Sigmoid colon (tissue), 6 donors: ENCODE measurements at regions not wholly inside any gene's neighbourhood (a gene's known extent, or its start where the extent isn't known, plus 50 kb on each side); places are given as distances from the start of the nearest gene placed in this dataset.

Source experiments
- DNase-seq: peaks from one replicate; pipeline ENCODE4 v3.0.0-alpha.2; 2019
- H3K27ac ChIP-seq, 4 donors: fragments of 200-600 bp; sonication (generic); one replicate each; pipeline ENCODE4 v1.5.1; 2016 to 2019; ENCODE audit warnings: mild to moderate bottlenecking in 1 of 4
- H3K27me3 ChIP-seq, 3 donors: fragments of 200-600 bp; sonication (generic); one replicate each; pipeline ENCODE4 v1.5.1; 2019; ENCODE audit warnings: mild to moderate bottlenecking in 1 of 3
- H3K36me3 ChIP-seq, 4 donors: fragments of 200-600 bp; sonication (generic); one replicate each; pipeline ENCODE4 v1.5.1; 2016 to 2019
- H3K4me1 ChIP-seq, 4 donors: fragments of 200-600 bp; sonication (generic); one replicate each; pipeline ENCODE4 v1.5.1; 2017 to 2019
- H3K4me3 ChIP-seq, 4 donors: fragments of 200-600 bp; sonication (generic); one replicate each; pipeline ENCODE4 v1.5.1; 2017 to 2019; ENCODE audit warnings: mild to moderate bottlenecking in 2 of 4, moderate library complexity in 1 of 4
- H3K9me3 ChIP-seq, 4 donors: fragments of 200-600 bp in 3 of 4; sonication (generic) in 3 of 4; one replicate each; pipeline versions ENCODE4 v1.5.1 to v1.6.1; 2013 to 2019
- CTCF ChIP-seq, 4 experiments: fragments of 450-650 bp in 3 of 4; fragments of 200-600 bp in 1 of 4; IDR thresholded peaks; one replicate each; pipeline ENCODE4 v1.5.1; 2016 to 2019; ENCODE audit warnings: antibody characterized with exemption in 4 of 4, mild to moderate bottlenecking in 3 of 4, moderate library complexity in 2 of 4
- EP300 ChIP-seq, 4 donors: sonication (generic); formaldehyde crosslinking; IDR thresholded peaks; one replicate each; pipeline ENCODE4 v1.6.1; 2017; ENCODE audit warnings: antibody characterized with exemption in 4 of 4
- POLR2A ChIP-seq, 2 donors: fragments of 450-650 bp; IDR thresholded peaks; one replicate each; pipeline ENCODE4 v1.6.1; 2016; ENCODE audit warnings: antibody characterized with exemption in 2 of 2, mild to moderate bottlenecking in 2 of 2, moderate library complexity in 2 of 2
- POLR2AphosphoS5 ChIP-seq, 4 donors: sonication (generic); formaldehyde crosslinking; IDR thresholded peaks; one replicate each; pipeline ENCODE4 v1.6.1; 2017; ENCODE audit warnings: antibody characterized with exemption in 4 of 4
- WGBS, 2 donors: extraction: QIAGEN DNeasy Blood & Tissue Kit; methylation state at CpG; one replicate each; pipeline ENCODE4 v1.1.7; 2013; 5-methylcytosine and 5-hydroxymethylcytosine counted together
- intact Hi-C: fragments of 100-400 bp; cut with DNase I; formaldehyde crosslinking; loops from one replicate; pipeline ENCODE4 v1.15.1; 2023
- donor health status: healthy with polysubstance abuse.
- donor health status: healthy.

- no peak for DNase-seq
- WGBS, 2 donors: 90 to 94% methylated on average over 6 of the region's 6 CpGs
- Histone ChIP-seq H3K4me1 (peaks cover 0 to 14% (median 5%) of the 10 kb centered on the region in 4 donors), H3K27me3 (no peaks in the 10 kb centered on the region), H3K36me3 (no peaks in the 10 kb centered on the region), H3K27ac (no peak overlapping the region), H3K4me3 (no peak overlapping the region), H3K9me3 (no peaks in the 10 kb centered on the region)
- TF ChIP-seq POLR2AphosphoS5 (IDR thresholded peaks at IDR 0.05) (no peak), CTCF (IDR thresholded peaks at IDR 0.05) (no peak), EP300 (IDR thresholded peaks at IDR 0.05) (no peak), POLR2A (IDR thresholded peaks at IDR 0.05) (no peak)
- intact Hi-C loops: no loop called here
Measured at GRCh38 chr5:168072665-168073064, 218.8 kb upstream of the WWC1 start.

- TF ChIP-seq POLR2AphosphoS5 (IDR thresholded peaks at IDR 0.05) (no peak), POLR2A (IDR thresholded peaks at IDR 0.05) (no peak), CTCF (IDR thresholded peaks at IDR 0.05) (no peak), EP300 (IDR thresholded peaks at IDR 0.05) (no peak)
- no peak for DNase-seq
- H3K9me3 ChIP-seq: no peaks in the 10 kb centered on the region
- H3K4me3 ChIP-seq: no peak overlapping the region
- no peaks in the 10 kb centered on the region for H3K36me3 ChIP-seq
- WGBS, 2 donors: 94 to 96% methylated on average over 5 of the region's 5 CpGs
- intact Hi-C loops: no loop called here
- H3K27ac ChIP-seq: no peak overlapping the region
- H3K27me3 ChIP-seq: no peaks in the 10 kb centered on the region
- H3K4me1 ChIP-seq: peaks cover 0 to 14% (median 5%) of the 10 kb centered on the region in 4 donors
Measured at GRCh38 chr5:168073311-168073710, 218.1 kb upstream of the WWC1 start.

GRCh38 chr5:168073991-168074800 is 217.2 kb upstream of the WWC1 start:
- WGBS, 2 donors: 32 to 65% methylated on average over 9 of the region's 9 CpGs
- no peak for TF ChIP-seq POLR2AphosphoS5 (IDR thresholded peaks at IDR 0.05)
- TF ChIP-seq POLR2A (IDR thresholded peaks at IDR 0.05): no peak
- TF ChIP-seq EP300 (IDR thresholded peaks at IDR 0.05): no peak
- TF ChIP-seq CTCF (IDR thresholded peaks at IDR 0.05): no peak
- Histone ChIP-seq H3K4me1 (peaks cover 0 to 14% (median 5%) of the 10 kb centered on the region in 4 donors), H3K4me3 (no peak overlapping the region), H3K27ac (no peak overlapping the region), H3K9me3 (no peaks in the 10 kb centered on the region), H3K27me3 (no peaks in the 10 kb centered on the region), H3K36me3 (no peaks in the 10 kb centered on the region)
- intact Hi-C loops: no loop called here
- DNase-seq: no peak

- no peak for DNase-seq
- Histone ChIP-seq H3K4me3 (no peak overlapping the region), H3K36me3 (no peaks in the 10 kb centered on the region), H3K27ac (peak overlapping the region in 1 of 4 donors; percentile 48), H3K27me3 (no peaks in the 10 kb centered on the region), H3K4me1 (peaks cover 0 to 14% (median 5%) of the 10 kb centered on the region in 4 donors), H3K9me3 (no peaks in the 10 kb centered on the region)
- 84 to 88% methylated on average over 3 of the region's 3 CpGs for WGBS, 2 donors
- intact Hi-C loops: no loop called here
- TF ChIP-seq POLR2AphosphoS5 (IDR thresholded peaks at IDR 0.05) (peak; percentile 88 to 98 (median 90)), POLR2A (IDR thresholded peaks at IDR 0.05) (no peak), EP300 (IDR thresholded peaks at IDR 0.05) (peak; percentile 18 to 49 (median 32))
Measured at GRCh38 chr5:168075387-168075786, 216.1 kb upstream of the WWC1 start.

- H3K27me3 ChIP-seq: no peaks in the 10 kb centered on the region
- H3K4me1 ChIP-seq: peaks cover 0 to 14% (median 5%) of the 10 kb centered on the region in 4 donors
- no peaks in the 10 kb centered on the region for H3K36me3 ChIP-seq
- intact Hi-C loops: no loop called here
- TF ChIP-seq EP300 (IDR thresholded peaks at IDR 0.05) (peak in 1 of 4 donors; percentile 53), CTCF (IDR thresholded peaks at IDR 0.05) (peak in 1 of 4 experiments; percentile 10), POLR2AphosphoS5 (IDR thresholded peaks at IDR 0.05) (peak in 3 of 4 donors; percentile 45 to 73 (median 61)), POLR2A (IDR thresholded peaks at IDR 0.05) (no peak)
- H3K9me3 ChIP-seq: no peaks in the 10 kb centered on the region
- WGBS, 2 donors: 55 to 62% methylated on average over 2 of the region's 2 CpGs
- no peak overlapping the region for H3K4me3 ChIP-seq
- DNase-seq: peak; percentile 74
- peak overlapping the region in 1 of 4 donors; percentile 48 for H3K27ac ChIP-seq
Measured at GRCh38 chr5:168076561-168076991, 214.9 kb upstream of the WWC1 start.
